HEK293T (cell line): ENCODE measurements at regions not wholly inside any gene's neighbourhood (a gene's known extent, or its start where the extent isn't known, plus 50 kb on each side); places are given as distances from the start of the nearest gene placed in this dataset.
"Not testable (repeated sequence)": the region's sequence is repeated elsewhere in the genome, so short reads cannot be mapped to it uniquely, and the experiment has no call there.

Experiments used
- CTCF ChIA-PET: fragments of 350-600 bp; formaldehyde crosslinking; extraction: SDS; loops from one replicate; lab custom pipeline; 2021; ENCODE audit warnings: antibody characterized with exemption, inconsistent platforms; lab: Yijun Ruan, JAX
- POLR2A ChIA-PET: fragments of 350-600 bp; formaldehyde crosslinking; extraction: SDS; loops from one replicate; lab custom pipeline; 2020; ENCODE audit warnings: antibody characterized with exemption, inconsistent platforms; lab: Yijun Ruan, JAX
- DNase-seq: peaks from one replicate; pipeline ENCODE4 v3.0.0; 2012; ENCODE audit warnings: mixed read lengths; ENCODE audit errors: extremely low spot score
- ARNT ChIP-seq: fragments of 450-650 bp; IDR thresholded peaks from 2 replicates; pipeline ENCODE4 v1.6.1; 2017; ENCODE audit warnings: mild to moderate bottlenecking
- BHLHE40 ChIP-seq: fragments of 450-650 bp; IDR thresholded peaks from 2 replicates; pipeline ENCODE4 v1.6.1; 2016; ENCODE audit warnings: mild to moderate bottlenecking, moderate library complexity, borderline replicate concordance
- CTBP1 ChIP-seq: fragments of 450-650 bp; IDR thresholded peaks from 2 replicates; pipeline ENCODE4 v1.6.1; 2016; ENCODE audit warnings: borderline replicate concordance
- ELF4 ChIP-seq: fragments of 450-650 bp; IDR thresholded peaks from 2 replicates; pipeline ENCODE4 v1.6.1; 2017; ENCODE audit warnings: antibody characterized with exemption
- FOXA1 ChIP-seq: fragments of 450-650 bp; IDR thresholded peaks from 2 replicates; pipeline ENCODE4 v1.6.1; 2016; ENCODE audit warnings: mild to moderate bottlenecking
- FOXK2 ChIP-seq: fragments of 450-650 bp; IDR thresholded peaks from 2 replicates; pipeline ENCODE4 v1.6.1; 2016; ENCODE audit warnings: mild to moderate bottlenecking
- FOXM1 ChIP-seq: fragments of 450-650 bp; IDR thresholded peaks from 2 replicates; pipeline ENCODE4 v1.6.1; 2017; ENCODE audit warnings: mild to moderate bottlenecking, borderline replicate concordance
- HDGF ChIP-seq: fragments of 450-650 bp; IDR thresholded peaks from 2 replicates; pipeline ENCODE4 v1.6.1; 2017; ENCODE audit warnings: antibody characterized with exemption, borderline replicate concordance
- L3MBTL2 ChIP-seq: fragments of 450-650 bp; conservative IDR thresholded peaks from 2 replicates; pipeline ENCODE4 v1.6.1; 2016; ENCODE audit warnings: mild to moderate bottlenecking
- LEF1 ChIP-seq: fragments of 450-650 bp; IDR thresholded peaks from 2 replicates; pipeline ENCODE4 v1.6.1; 2017; ENCODE audit warnings: mild to moderate bottlenecking, borderline replicate concordance
- NFRKB ChIP-seq: fragments of 450-650 bp; IDR thresholded peaks from 2 replicates; pipeline ENCODE4 v1.6.1; 2016; ENCODE audit warnings: mild to moderate bottlenecking, moderate library complexity
- PKNOX1 ChIP-seq: fragments of 450-650 bp; IDR thresholded peaks from 2 replicates; pipeline ENCODE4 v1.6.1; 2016
- SP1 ChIP-seq: fragments of 450-650 bp; IDR thresholded peaks from 2 replicates; pipeline ENCODE4 v1.6.1; 2017
- SUZ12 ChIP-seq: fragments of 450-650 bp; IDR thresholded peaks from 2 replicates; pipeline ENCODE4 v1.6.1; 2016; ENCODE audit warnings: mild to moderate bottlenecking
- TARDBP ChIP-seq: fragments of 450-650 bp; IDR thresholded peaks from 2 replicates; pipeline ENCODE4 v1.6.1; 2016
- ZNF384 ChIP-seq: fragments of 450-650 bp; IDR thresholded peaks from 2 replicates; pipeline ENCODE4 v1.6.1; 2016

GRCh38 chr1:197985351-197985750, 68.2 kb downstream of the LHX9 start:
- TF ChIP-seq FOXK2, result no peak
- TF ChIP-seq SUZ12, result no peak
- TF ChIP-seq ZNF384, result no peak
- no peak for TF ChIP-seq SP1
- TF ChIP-seq HDGF, result no peak
- no peak for TF ChIP-seq PKNOX1
- TF ChIP-seq ARNT, result no peak
- TF ChIP-seq NFRKB, result no peak
- no peak for TF ChIP-seq TARDBP
- POLR2A ChIA-PET, result no interaction called here
- DNase-seq, result no peak
- CTCF ChIA-PET, result no interaction called here

GRCh38 chr1:197986817-197987216, 69.6 kb downstream of the LHX9 start:
- DNase-seq, result no peak
- no peak for TF ChIP-seq SP1
- no peak for TF ChIP-seq NFRKB
- TF ChIP-seq ZNF384, result no peak
- no peak for TF ChIP-seq CTBP1
- no peak for TF ChIP-seq FOXK2
- TF ChIP-seq SUZ12, result no peak
- no peak for TF ChIP-seq FOXM1
- TF ChIP-seq LEF1, result no peak
- TF ChIP-seq FOXA1, result no peak
- TF ChIP-seq HDGF, result no peak
- no peak for TF ChIP-seq PKNOX1
- TF ChIP-seq ELF4, result no peak
- CTCF ChIA-PET, result no interaction called here
- POLR2A ChIA-PET, result no interaction called here

- TF ChIP-seq FOXK2 (no peak), ARNT (no peak), PKNOX1 (no peak), HDGF (no peak), NFRKB (no peak), L3MBTL2 (no peak), FOXM1 (no peak), BHLHE40 (no peak), ELF4 (no peak), FOXA1 (no peak), CTBP1 (no peak), LEF1 (no peak), SUZ12 (no peak), ZNF384 (no peak), SP1 (no peak), TARDBP (no peak)
- ChIA-PET CTCF (no interaction called here), POLR2A (no interaction called here)
- DNase-seq, result no peak
These were observed 70.1 kb downstream of the LHX9 start for GRCh38 chr1:197987294-197987693.

- POLR2A ChIA-PET, CTCF ChIA-PET, DNase-seq: not testable (repeated sequence)
These were observed 71.4 kb downstream of the LHX9 start for GRCh38 chr1:197988581-197988980.

- no peak for TF ChIP-seq ARNT
- TF ChIP-seq L3MBTL2, result no peak
- TF ChIP-seq FOXK2, result no peak
- no peak for TF ChIP-seq SP1
- TF ChIP-seq HDGF, result no peak
- no peak for TF ChIP-seq BHLHE40
- no peak for TF ChIP-seq FOXA1
- TF ChIP-seq ELF4, result no peak
- no peak for TF ChIP-seq SUZ12
- TF ChIP-seq NFRKB, result no peak
- no peak for TF ChIP-seq LEF1
- no peak for DNase-seq
- CTCF ChIA-PET, result interaction anchor here (0.6 kb wide), 1 partner anchor 23 kb away, joined by 4 read pairs; no protein-coding TSS in a partner anchor
- POLR2A ChIA-PET, result no interaction called here
These were observed 71.9 kb downstream of the LHX9 start for GRCh38 chr1:197989058-197989457.

GRCh38 chr1:197991594-197991993, 74.4 kb downstream of the LHX9 start:
- ChIA-PET CTCF (no interaction called here), POLR2A (no interaction called here)
- no peak for TF ChIP-seq BHLHE40
- TF ChIP-seq SP1, result no peak
- TF ChIP-seq L3MBTL2, result no peak
- no peak for DNase-seq

- ChIA-PET CTCF (no interaction called here), POLR2A (no interaction called here)
These were observed 77.8 kb downstream of the LHX9 start for GRCh38 chr1:197994907-197995407.

More at GRCh38 chr1:197994907-197995407, 77.8 kb downstream of the LHX9 start:
- DNase-seq, result no peak
- no peak for TF ChIP-seq BHLHE40
- no peak for TF ChIP-seq NFRKB
- TF ChIP-seq TARDBP, result no peak
- no peak for TF ChIP-seq FOXM1
- TF ChIP-seq LEF1, result no peak
- no peak for TF ChIP-seq ARNT
- no peak for TF ChIP-seq ELF4
- TF ChIP-seq FOXA1, result no peak
- no peak for TF ChIP-seq SP1
- no peak for TF ChIP-seq L3MBTL2
- TF ChIP-seq ZNF384, result no peak
- no peak for TF ChIP-seq SUZ12
